ENCODE measurements at regions not wholly inside any gene's neighbourhood (a gene's known extent, or its start where the extent isn't known, plus 50 kb on each side); places are given as distances from the start of the nearest gene placed in this dataset.
"Not testable (repeated sequence)": the region's sequence is repeated elsewhere in the genome, so short reads cannot be mapped to it uniquely, and the experiment has no call there.

DNA sequence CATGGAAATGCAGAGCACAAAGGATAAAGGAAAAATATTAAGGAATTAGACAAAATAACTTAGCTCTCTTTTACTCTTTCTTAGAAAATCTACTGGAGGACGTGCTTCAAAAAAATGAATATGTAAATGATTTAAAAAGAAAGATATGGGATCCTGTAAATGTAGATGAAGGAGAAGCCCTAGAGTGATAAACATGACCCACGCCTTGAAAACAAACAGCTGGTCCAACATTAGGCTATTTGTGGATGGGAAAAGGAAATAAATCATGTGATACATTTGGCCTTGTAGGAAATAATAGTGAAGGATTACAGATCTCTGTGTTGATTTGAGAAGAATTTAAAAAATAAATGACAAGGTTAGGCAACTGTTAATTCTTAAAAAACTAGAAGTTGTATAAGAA, 492.1 kb upstream of the SLC39A10 start:
- Histone ChIP-seq H3K4me1 (ENCODE audit: insufficient read depth, low read length) (no peaks in the 10 kb centered on the region), H3K27ac (ENCODE audit: low read depth, low read length) (no peak overlapping the region), H3K4me3 (ENCODE audit: low read depth in 1 of 2, low read length in 2 of 2) (no peak overlapping the region), H3K9me3 (ENCODE audit: low read length) (no peaks in the 10 kb centered on the region), H3K36me3 (ENCODE audit: insufficient read depth, low read length) (no peaks in the 10 kb centered on the region), H3K27me3 (ENCODE audit: control insufficient read depth in 1 of 2, insufficient read depth in 2 of 2, low read length in 2 of 2) (no peaks in the 10 kb centered on the region), H3K9ac (ENCODE audit: low read length) (no peak overlapping the region)

DNA sequence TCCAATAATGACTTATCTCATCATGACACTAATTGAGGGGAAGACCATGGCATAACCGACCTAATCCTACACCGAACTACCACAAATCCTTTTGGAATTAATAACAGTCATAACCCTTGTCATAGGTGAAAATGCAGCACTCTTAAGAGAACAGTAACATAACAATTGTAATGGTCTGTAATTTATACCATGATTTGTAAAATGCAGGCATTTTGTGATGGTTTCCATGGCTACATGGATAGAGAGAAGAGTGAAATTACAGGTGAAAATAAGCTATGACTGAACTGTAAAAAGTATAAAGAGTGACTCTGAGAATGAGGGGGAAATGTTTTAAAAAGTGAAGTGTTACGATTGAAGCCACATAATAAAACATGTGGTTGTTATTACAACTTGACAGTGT, 494.1 kb upstream of the SLC39A10 start:
- Histone ChIP-seq H3K36me3 (ENCODE audit: insufficient read depth, low read length) (no peaks in the 10 kb centered on the region), H3K27me3 (ENCODE audit: control insufficient read depth in 1 of 2, insufficient read depth in 2 of 2, low read length in 2 of 2) (no peaks in the 10 kb centered on the region), H3K4me3 (ENCODE audit: low read depth in 1 of 2, low read length in 2 of 2) (no peak overlapping the region), H3K4me1 (ENCODE audit: insufficient read depth, low read length) (no peaks in the 10 kb centered on the region), H3K27ac (ENCODE audit: low read depth, low read length) (no peak overlapping the region), H3K9me3 (ENCODE audit: low read length) (no peaks in the 10 kb centered on the region), H3K9ac (ENCODE audit: low read length) (no peak overlapping the region)

DNA sequence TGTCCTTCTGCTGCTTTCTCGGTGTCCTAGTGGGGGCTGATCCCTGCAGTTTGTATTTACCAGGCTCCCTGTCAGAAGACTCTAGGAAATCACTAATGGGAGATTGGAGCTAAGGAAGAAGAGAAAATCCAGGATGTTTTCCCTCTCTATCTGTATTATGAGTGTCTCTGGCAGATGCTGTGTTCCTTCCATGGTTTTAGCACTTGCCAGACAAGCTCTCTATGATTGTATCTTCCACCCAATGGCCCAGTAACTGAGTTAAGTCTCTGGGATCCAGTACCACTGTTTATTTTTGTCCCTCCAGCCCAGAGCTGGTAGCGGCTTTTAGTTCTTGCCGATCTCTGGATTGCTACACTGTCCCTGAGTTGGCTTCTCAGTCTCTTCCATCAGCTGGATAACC, 494.8 kb upstream of the SLC39A10 start:
- H3K27ac ChIP-seq (ENCODE audit: low read depth, low read length) = no peak overlapping the region
- H3K4me3 ChIP-seq (ENCODE audit: low read depth in 1 of 2, low read length in 2 of 2) = no peak overlapping the region
- no peak overlapping the region for H3K9ac ChIP-seq (ENCODE audit: low read length)
- no peaks in the 10 kb centered on the region for H3K36me3 ChIP-seq (ENCODE audit: insufficient read depth, low read length)
- no peaks in the 10 kb centered on the region for H3K27me3 ChIP-seq (ENCODE audit: control insufficient read depth in 1 of 2, insufficient read depth in 2 of 2, low read length in 2 of 2)
- no peaks in the 10 kb centered on the region for H3K9me3 ChIP-seq (ENCODE audit: low read length)
- H3K4me1 ChIP-seq (ENCODE audit: insufficient read depth, low read length) = no peaks in the 10 kb centered on the region

GRCh38 chr2:195160963-195161362, 496.1 kb upstream of the SLC39A10 start:
- Histone ChIP-seq H3K27me3 (ENCODE audit: control insufficient read depth in 1 of 2, insufficient read depth in 2 of 2, low read length in 2 of 2) (no peaks in the 10 kb centered on the region), H3K9ac (ENCODE audit: low read length) (no peak overlapping the region), H3K27ac (ENCODE audit: low read depth, low read length) (no peak overlapping the region), H3K4me3 (ENCODE audit: low read depth in 1 of 2, low read length in 2 of 2) (no peak overlapping the region), H3K4me1 (ENCODE audit: insufficient read depth, low read length) (no peaks in the 10 kb centered on the region), H3K36me3 (ENCODE audit: insufficient read depth, low read length) (no peaks in the 10 kb centered on the region), H3K9me3 (ENCODE audit: low read length) (no peaks in the 10 kb centered on the region)

DNA sequence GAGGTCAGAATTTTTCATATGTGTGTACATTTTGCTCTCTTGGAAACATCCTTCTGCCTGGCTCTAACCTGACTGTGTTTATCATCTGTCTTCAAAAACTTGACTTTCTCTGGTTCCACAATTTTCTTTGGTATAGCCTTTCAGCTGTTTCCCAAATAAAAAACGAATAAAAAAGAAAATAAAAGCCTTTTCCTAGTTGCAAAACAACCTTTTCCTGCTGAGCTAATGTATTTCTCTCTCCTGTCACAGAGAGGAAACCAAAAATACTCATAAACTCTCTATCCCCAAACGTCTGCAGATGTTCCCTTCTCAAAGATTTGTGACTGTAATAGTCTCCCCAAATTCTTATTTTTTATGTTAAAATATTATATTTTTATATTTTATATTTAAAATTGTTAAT, 505.3 kb upstream of the SLC39A10 start:
- Histone ChIP-seq H3K36me3 (ENCODE audit: insufficient read depth, low read length) (no peaks in the 10 kb centered on the region), H3K9me3 (ENCODE audit: low read length) (no peaks in the 10 kb centered on the region)

DNA sequence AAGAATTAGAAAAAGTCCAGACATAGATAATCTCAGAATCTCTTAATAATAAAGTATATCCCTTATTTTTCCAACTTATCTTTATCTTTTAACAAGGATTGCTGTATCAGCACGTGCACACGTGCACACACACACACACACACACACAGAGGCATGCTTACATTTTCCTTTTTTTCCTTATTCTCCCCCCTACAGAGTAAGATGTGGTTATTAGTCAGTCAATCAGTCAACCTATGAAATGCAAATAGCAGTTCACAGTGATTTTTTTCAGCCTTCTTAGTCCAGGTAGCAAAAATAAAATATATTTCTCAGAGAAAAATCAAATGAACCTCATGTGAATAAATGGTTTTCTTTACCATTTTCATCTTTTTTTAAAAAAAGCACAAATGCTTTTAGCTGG, 506.2 kb upstream of the SLC39A10 start:
- H3K27ac ChIP-seq (ENCODE audit: low read depth, low read length) = no peak overlapping the region
- no peaks in the 10 kb centered on the region for H3K36me3 ChIP-seq (ENCODE audit: insufficient read depth, low read length)
- no peaks in the 10 kb centered on the region for H3K9me3 ChIP-seq (ENCODE audit: low read length)
- H3K4me1 ChIP-seq (ENCODE audit: insufficient read depth, low read length) = no peaks in the 10 kb centered on the region
- no peak overlapping the region for H3K4me3 ChIP-seq (ENCODE audit: low read depth in 1 of 2, low read length in 2 of 2)
- H3K9ac ChIP-seq (ENCODE audit: low read length) = no peak overlapping the region
- H3K27me3 ChIP-seq (ENCODE audit: control insufficient read depth in 1 of 2, insufficient read depth in 2 of 2, low read length in 2 of 2) = no peaks in the 10 kb centered on the region

More for the DNA sequence above, 505.3 kb upstream of the SLC39A10 start:
- Histone ChIP-seq H3K4me3 (ENCODE audit: low read depth in 1 of 2, low read length in 2 of 2) (no peak overlapping the region), H3K9ac (ENCODE audit: low read length) (no peak overlapping the region), H3K4me1 (ENCODE audit: insufficient read depth, low read length) (no peaks in the 10 kb centered on the region), H3K27ac (ENCODE audit: low read depth, low read length) (no peak overlapping the region), H3K27me3 (ENCODE audit: control insufficient read depth in 1 of 2, insufficient read depth in 2 of 2, low read length in 2 of 2) (no peaks in the 10 kb centered on the region)

GRCh38 chr2:195148004-195148403, 509.0 kb upstream of the SLC39A10 start:
- H3K36me3 ChIP-seq (ENCODE audit: insufficient read depth, low read length) = no peaks in the 10 kb centered on the region
- no peak overlapping the region for H3K4me3 ChIP-seq (ENCODE audit: low read depth in 1 of 2, low read length in 2 of 2)
- H3K9me3 ChIP-seq (ENCODE audit: low read length) = no peaks in the 10 kb centered on the region
- no peak overlapping the region for H3K9ac ChIP-seq (ENCODE audit: low read length)
- H3K27ac ChIP-seq (ENCODE audit: low read depth, low read length) = no peak overlapping the region
- no peaks in the 10 kb centered on the region for H3K27me3 ChIP-seq (ENCODE audit: control insufficient read depth in 1 of 2, insufficient read depth in 2 of 2, low read length in 2 of 2)
- H3K4me1 ChIP-seq (ENCODE audit: insufficient read depth, low read length) = no peaks in the 10 kb centered on the region

DNA sequence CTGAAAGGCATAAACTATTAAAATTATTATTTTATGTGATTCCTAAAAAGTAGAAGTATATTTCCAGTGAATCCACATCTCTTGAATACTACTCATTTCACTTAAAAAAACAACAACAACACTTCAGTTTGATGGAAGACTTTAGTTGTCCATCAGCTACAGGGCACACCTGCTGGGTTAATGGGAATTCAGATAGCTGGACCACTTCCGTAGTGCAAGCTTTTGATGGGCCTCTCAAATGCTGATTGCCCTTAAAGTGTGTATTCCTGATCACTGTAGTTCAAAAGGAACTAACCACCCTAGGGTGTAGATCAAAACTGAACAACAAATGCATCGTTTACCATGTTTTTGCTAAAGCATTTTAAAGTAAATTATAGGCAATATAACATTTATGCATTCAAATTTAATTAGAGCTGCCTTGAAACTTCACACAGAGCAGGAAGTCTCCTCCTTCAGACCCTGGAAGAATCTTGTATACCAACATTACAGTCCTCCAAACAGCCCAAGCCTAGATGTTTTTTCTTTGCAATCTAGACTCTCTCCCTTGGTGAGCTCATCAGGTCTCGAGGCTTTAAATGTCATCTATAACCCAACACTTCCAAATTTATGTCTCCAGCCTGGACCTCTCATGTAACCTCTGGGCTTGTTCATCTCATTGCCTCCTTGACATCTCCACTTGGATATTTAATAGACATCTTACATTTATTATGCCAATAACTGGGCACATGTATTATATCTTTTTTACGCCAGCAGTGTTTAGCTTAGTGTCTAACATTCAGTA, 510.1 kb upstream of the SLC39A10 start:
- Histone ChIP-seq H3K36me3 (ENCODE audit: insufficient read depth, low read length) (no peaks in the 10 kb centered on the region), H3K27me3 (ENCODE audit: control insufficient read depth in 1 of 2, insufficient read depth in 2 of 2, low read length in 2 of 2) (no peaks in the 10 kb centered on the region), H3K4me3 (ENCODE audit: low read depth in 1 of 2, low read length in 2 of 2) (no peak overlapping the region), H3K27ac (ENCODE audit: low read depth, low read length) (no peak overlapping the region), H3K4me1 (ENCODE audit: insufficient read depth, low read length) (no peaks in the 10 kb centered on the region), H3K9me3 (ENCODE audit: low read length) (no peaks in the 10 kb centered on the region), H3K9ac (ENCODE audit: low read length) (no peak overlapping the region)

GRCh38 chr2:195138435-195138834, 518.6 kb upstream of the SLC39A10 start:
- Histone ChIP-seq H3K27ac (ENCODE audit: low read depth, low read length) (no peak overlapping the region), H3K4me1 (ENCODE audit: insufficient read depth, low read length) (no peaks in the 10 kb centered on the region), H3K9ac (ENCODE audit: low read length) (no peak overlapping the region), H3K9me3 (ENCODE audit: low read length) (no peaks in the 10 kb centered on the region), H3K36me3 (ENCODE audit: insufficient read depth, low read length) (no peaks in the 10 kb centered on the region), H3K4me3 (ENCODE audit: low read depth in 1 of 2, low read length in 2 of 2) (no peak overlapping the region), H3K27me3 (ENCODE audit: control insufficient read depth in 1 of 2, insufficient read depth in 2 of 2, low read length in 2 of 2) (no peaks in the 10 kb centered on the region)

DNA sequence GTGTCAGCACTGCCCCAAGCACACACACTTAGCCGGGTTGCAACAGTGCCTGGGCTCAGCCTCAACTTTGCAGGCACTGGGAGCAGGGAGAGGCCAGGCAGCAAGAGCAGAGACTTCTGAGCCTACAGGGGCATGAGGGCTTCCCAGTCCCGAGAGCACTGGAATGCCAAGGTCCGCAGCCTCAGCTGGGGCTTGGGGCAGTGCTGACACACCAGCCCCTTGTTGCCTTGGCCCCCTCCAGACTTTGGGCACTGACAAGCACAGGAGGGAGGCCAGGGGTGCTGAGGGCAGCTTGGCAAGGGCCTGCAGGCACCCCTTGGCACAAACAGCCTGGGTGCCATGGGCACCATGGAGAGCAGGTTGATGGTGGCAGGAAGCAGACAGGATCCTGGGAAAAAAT, 531.1 kb upstream of the SLC39A10 start:
- H3K9me3 ChIP-seq (ENCODE audit: low read length); H3K9ac ChIP-seq (ENCODE audit: low read length); H3K4me3 ChIP-seq (ENCODE audit: low read depth in 1 of 2, low read length in 2 of 2); H3K27ac ChIP-seq (ENCODE audit: low read depth, low read length); H3K27me3 ChIP-seq (ENCODE audit: control insufficient read depth in 1 of 2, insufficient read depth in 2 of 2, low read length in 2 of 2); H3K36me3 ChIP-seq (ENCODE audit: insufficient read depth, low read length); H3K4me1 ChIP-seq (ENCODE audit: insufficient read depth, low read length): not testable (repeated sequence)

- H3K27ac ChIP-seq (ENCODE audit: low read depth, low read length) = no peak overlapping the region
Measured at GRCh38 chr2:195124391-195125079, 532.5 kb upstream of the SLC39A10 start.

DNA sequence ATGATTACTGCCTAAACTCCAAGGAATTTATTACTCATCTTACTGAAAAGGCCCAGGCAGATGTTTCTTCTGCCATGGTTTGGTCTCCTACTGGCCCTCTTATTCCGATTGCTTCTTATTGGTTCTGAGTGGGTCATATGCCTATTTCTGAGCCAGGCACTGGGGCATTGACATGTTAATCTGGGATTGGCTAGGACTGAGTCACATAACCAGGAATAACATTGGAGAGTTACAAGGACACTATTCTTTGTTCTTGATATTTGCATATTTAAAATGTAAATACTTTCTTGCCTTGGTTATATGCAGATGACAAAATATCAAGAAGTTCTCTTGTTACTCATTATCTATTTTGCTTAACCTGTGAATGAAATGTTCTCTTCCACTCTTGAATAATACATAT, 534.4 kb upstream of the SLC39A10 start:
- no peak overlapping the region for H3K4me3 ChIP-seq (ENCODE audit: low read depth in 1 of 2, low read length in 2 of 2)
- no peak overlapping the region for H3K9ac ChIP-seq (ENCODE audit: low read length)
- H3K36me3 ChIP-seq (ENCODE audit: insufficient read depth, low read length) = no peaks in the 10 kb centered on the region
- no peak overlapping the region for H3K27ac ChIP-seq (ENCODE audit: low read depth, low read length)
- no peaks in the 10 kb centered on the region for H3K27me3 ChIP-seq (ENCODE audit: control insufficient read depth in 1 of 2, insufficient read depth in 2 of 2, low read length in 2 of 2)
- H3K9me3 ChIP-seq (ENCODE audit: low read length) = no peaks in the 10 kb centered on the region
- H3K4me1 ChIP-seq (ENCODE audit: insufficient read depth, low read length) = no peaks in the 10 kb centered on the region

More at GRCh38 chr2:195124391-195125079, 532.5 kb upstream of the SLC39A10 start:
- Histone ChIP-seq H3K9ac (ENCODE audit: low read length) (no peak overlapping the region), H3K4me1 (ENCODE audit: insufficient read depth, low read length) (no peaks in the 10 kb centered on the region), H3K36me3 (ENCODE audit: insufficient read depth, low read length) (no peaks in the 10 kb centered on the region), H3K4me3 (ENCODE audit: low read depth in 1 of 2, low read length in 2 of 2) (no peak overlapping the region), H3K27me3 (ENCODE audit: control insufficient read depth in 1 of 2, insufficient read depth in 2 of 2, low read length in 2 of 2) (no peaks in the 10 kb centered on the region), H3K9me3 (ENCODE audit: low read length) (no peaks in the 10 kb centered on the region)

Measured in muscle layer of colon (tissue), 2 donors.